ENCODE measurements at regions not wholly inside any gene's neighbourhood (a gene's known extent, or its start where the extent isn't known, plus 50 kb on each side); places are given as distances from the start of the nearest gene placed in this dataset.

GRCh38 chr10:123320091-123320490 is 165.9 kb downstream of the BUB3 start:
- in situ Hi-C loops (cut with HindIII; ENCODE audit: low sequenced_read_pairs) = no loop called here

DNA sequence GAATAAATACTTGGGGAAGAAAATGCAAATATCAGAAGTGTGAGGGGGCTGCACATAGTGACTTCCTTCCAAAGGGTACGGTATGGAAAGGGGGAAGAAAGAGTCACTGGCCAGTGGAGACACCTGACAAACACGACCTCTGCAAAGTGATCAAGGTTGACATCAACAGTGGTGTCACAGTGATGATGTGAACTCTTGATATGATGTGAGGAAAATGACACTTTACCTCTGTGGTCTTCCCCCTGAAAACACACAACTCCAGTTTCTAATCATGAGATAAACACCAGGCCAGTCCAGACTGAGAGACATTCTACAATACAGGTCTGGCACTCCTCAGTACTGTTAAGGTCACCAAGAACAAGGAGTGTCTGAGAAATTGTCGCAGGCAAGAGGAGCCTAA is 169.7 kb downstream of the BUB3 start:
- H3K4me3 ChIP-seq (ENCODE audit: low read depth, low read length) = no peak overlapping the region
- TF ChIP-seq CTCF (IDR thresholded peaks at IDR 0.05; ENCODE audit: low read depth, low read length, missing control alignments) = no peak
- DNase-seq (ENCODE audit: low read depth) = no peak
- in situ Hi-C loops (cut with HindIII; ENCODE audit: low sequenced_read_pairs) = no loop called here

More at GRCh38 chr10:123320091-123320490, 165.9 kb downstream of the BUB3 start:
- DNase-seq (ENCODE audit: low read depth) = no peak
- H3K4me3 ChIP-seq (ENCODE audit: low read depth, low read length) = no peak overlapping the region
- TF ChIP-seq CTCF (IDR thresholded peaks at IDR 0.05; ENCODE audit: low read depth, low read length, missing control alignments) = no peak

DNA sequence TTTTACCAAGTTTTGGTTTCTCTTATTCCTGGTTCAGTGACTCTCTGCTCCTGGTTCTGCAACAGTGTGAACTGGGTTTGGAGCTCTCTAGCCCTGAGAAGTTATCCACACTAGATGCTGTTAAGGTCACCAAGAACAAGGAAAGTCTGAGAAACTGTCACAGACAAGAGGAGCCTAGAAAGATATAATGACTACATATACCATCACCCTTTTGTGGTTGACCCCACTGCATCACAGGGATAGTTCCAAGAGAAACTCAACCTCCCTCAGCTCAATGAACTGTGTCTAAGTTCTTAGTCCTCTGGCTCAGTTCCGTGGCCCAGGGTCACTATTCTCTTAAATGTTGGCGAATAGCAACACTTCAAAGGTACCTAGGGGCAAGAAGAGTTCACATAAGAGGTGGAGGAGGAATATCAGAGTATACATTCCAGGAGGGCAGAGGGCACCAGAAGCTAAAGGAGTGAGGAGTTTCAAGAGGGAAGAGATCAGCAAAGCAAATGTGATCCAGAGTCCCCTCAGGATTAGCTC is 171.5 kb downstream of the BUB3 start:
- H3K4me3 ChIP-seq (ENCODE audit: low read depth, low read length) = no peak overlapping the region
- TF ChIP-seq CTCF (IDR thresholded peaks at IDR 0.05; ENCODE audit: low read depth, low read length, missing control alignments) = no peak
- no peak for DNase-seq (ENCODE audit: low read depth)
- in situ Hi-C loops (cut with HindIII; ENCODE audit: low sequenced_read_pairs) = no loop called here

GRCh38 chr10:123326674-123327073 is 172.5 kb downstream of the BUB3 start:
- in situ Hi-C loops (cut with HindIII; ENCODE audit: low sequenced_read_pairs) = no loop called here
- no peak overlapping the region for H3K4me3 ChIP-seq (ENCODE audit: low read depth, low read length)
- DNase-seq (ENCODE audit: low read depth) = no peak
- no peak for TF ChIP-seq CTCF (IDR thresholded peaks at IDR 0.05; ENCODE audit: low read depth, low read length, missing control alignments)

DNA sequence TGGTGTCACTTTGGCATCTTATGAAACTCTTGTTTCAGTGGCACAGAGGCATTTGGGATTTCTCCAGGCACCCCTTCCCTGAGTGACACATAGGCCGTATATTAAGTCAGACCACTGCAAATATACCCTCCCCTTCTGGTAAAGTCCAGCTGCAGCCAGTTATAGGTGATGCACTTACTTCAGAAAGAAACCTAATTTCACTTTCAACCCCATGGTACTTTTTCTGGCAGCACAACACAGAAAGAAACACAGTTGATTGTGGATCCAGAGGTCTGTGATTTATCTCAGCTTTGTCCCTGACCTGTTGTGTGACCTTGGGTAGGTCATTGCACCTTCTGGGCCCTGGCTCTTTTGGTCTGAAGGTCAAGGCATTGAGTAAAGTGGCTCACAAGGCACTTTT is 173.2 kb downstream of the BUB3 start:
- DNase-seq (ENCODE audit: low read depth) = no peak
- TF ChIP-seq CTCF (IDR thresholded peaks at IDR 0.05; ENCODE audit: low read depth, low read length, missing control alignments) = no peak
- H3K4me3 ChIP-seq (ENCODE audit: low read depth, low read length) = no peak overlapping the region
- in situ Hi-C loops (cut with HindIII; ENCODE audit: low sequenced_read_pairs) = no loop called here

GRCh38 chr10:123327896-123328295 is 173.7 kb downstream of the BUB3 start:
- TF ChIP-seq CTCF (IDR thresholded peaks at IDR 0.05; ENCODE audit: low read depth, low read length, missing control alignments) = no peak
- in situ Hi-C loops (cut with HindIII; ENCODE audit: low sequenced_read_pairs) = no loop called here
- no peak overlapping the region for H3K4me3 ChIP-seq (ENCODE audit: low read depth, low read length)
- DNase-seq (ENCODE audit: low read depth) = no peak

GRCh38 chr10:123331438-123331837 is 177.2 kb downstream of the BUB3 start:
- DNase-seq (ENCODE audit: low read depth) = no peak
- in situ Hi-C loops (cut with HindIII; ENCODE audit: low sequenced_read_pairs) = no loop called here
- H3K4me3 ChIP-seq (ENCODE audit: low read depth, low read length) = no peak overlapping the region
- no peak for TF ChIP-seq CTCF (IDR thresholded peaks at IDR 0.05; ENCODE audit: low read depth, low read length, missing control alignments)

Measured in astrocyte of the cerebellum (primary cell).